ENCODE measurements at regions not wholly inside any gene's neighbourhood (a gene's known extent, or its start where the extent isn't known, plus 50 kb on each side); places are given as distances from the start of the nearest gene placed in this dataset.

GRCh38 chr1:34450325-34450724 lies 273.6 kb downstream of the C1orf94 start:
- Histone ChIP-seq H3K9me3 (ENCODE audit: control insufficient read depth in 1 of 2, low read length in 2 of 2) (no peaks in the 10 kb centered on the region), H3K36me3 (ENCODE audit: control insufficient read depth in 1 of 2, insufficient read depth in 2 of 2, low read length in 2 of 2) (no peaks in the 10 kb centered on the region), H3K27me3 (ENCODE audit: low read depth, low read length) (no peaks in the 10 kb centered on the region), H3K4me1 (ENCODE audit: control insufficient read depth in 1 of 2, insufficient read depth in 2 of 2, low read length in 2 of 2) (no peaks in the 10 kb centered on the region), H3K27ac (ENCODE audit: low read length) (no peak overlapping the region), H3K4me3 (ENCODE audit: low read depth in 1 of 2, low read length in 2 of 2) (no peak overlapping the region)

- no peaks in the 10 kb centered on the region for H3K4me1 ChIP-seq (ENCODE audit: control insufficient read depth in 1 of 2, insufficient read depth in 2 of 2, low read length in 2 of 2)
- no peak overlapping the region for H3K27ac ChIP-seq (ENCODE audit: low read length)
- H3K36me3 ChIP-seq (ENCODE audit: control insufficient read depth in 1 of 2, insufficient read depth in 2 of 2, low read length in 2 of 2): no peaks in the 10 kb centered on the region
- H3K27me3 ChIP-seq (ENCODE audit: low read depth, low read length): no peaks in the 10 kb centered on the region
- H3K4me3 ChIP-seq (ENCODE audit: low read depth in 1 of 2, low read length in 2 of 2): no peak overlapping the region
- no peaks in the 10 kb centered on the region for H3K9me3 ChIP-seq (ENCODE audit: control insufficient read depth in 1 of 2, low read length in 2 of 2)
These were observed 275.7 kb downstream of the C1orf94 start for GRCh38 chr1:34452451-34452850.

GRCh38 chr1:34455121-34455520 lies 278.4 kb downstream of the C1orf94 start:
- no peaks in the 10 kb centered on the region for H3K4me1 ChIP-seq (ENCODE audit: control insufficient read depth in 1 of 2, insufficient read depth in 2 of 2, low read length in 2 of 2)
- no peaks in the 10 kb centered on the region for H3K36me3 ChIP-seq (ENCODE audit: control insufficient read depth in 1 of 2, insufficient read depth in 2 of 2, low read length in 2 of 2)
- H3K4me3 ChIP-seq (ENCODE audit: low read depth in 1 of 2, low read length in 2 of 2): no peak overlapping the region
- H3K27me3 ChIP-seq (ENCODE audit: low read depth, low read length): no peaks in the 10 kb centered on the region
- H3K27ac ChIP-seq (ENCODE audit: low read length): no peak overlapping the region
- no peaks in the 10 kb centered on the region for H3K9me3 ChIP-seq (ENCODE audit: control insufficient read depth in 1 of 2, low read length in 2 of 2)

GRCh38 chr1:34460193-34460592 lies 283.5 kb downstream of the C1orf94 start:
- no peak overlapping the region for H3K4me3 ChIP-seq (ENCODE audit: low read depth in 1 of 2, low read length in 2 of 2)
- no peaks in the 10 kb centered on the region for H3K36me3 ChIP-seq (ENCODE audit: control insufficient read depth in 1 of 2, insufficient read depth in 2 of 2, low read length in 2 of 2)
- H3K9me3 ChIP-seq (ENCODE audit: control insufficient read depth in 1 of 2, low read length in 2 of 2): no peaks in the 10 kb centered on the region
- H3K4me1 ChIP-seq (ENCODE audit: control insufficient read depth in 1 of 2, insufficient read depth in 2 of 2, low read length in 2 of 2): no peaks in the 10 kb centered on the region
- no peak overlapping the region for H3K27ac ChIP-seq (ENCODE audit: low read length)
- no peaks in the 10 kb centered on the region for H3K27me3 ChIP-seq (ENCODE audit: low read depth, low read length)

GRCh38 chr1:34470401-34470800 lies 284.4 kb upstream of the GJB5 start:
- no peaks in the 10 kb centered on the region for H3K9me3 ChIP-seq (ENCODE audit: control insufficient read depth in 1 of 2, low read length in 2 of 2)
- no peaks in the 10 kb centered on the region for H3K36me3 ChIP-seq (ENCODE audit: control insufficient read depth in 1 of 2, insufficient read depth in 2 of 2, low read length in 2 of 2)
- no peak overlapping the region for H3K27ac ChIP-seq (ENCODE audit: low read length)
- no peak overlapping the region for H3K4me3 ChIP-seq (ENCODE audit: low read depth in 1 of 2, low read length in 2 of 2)
- H3K27me3 ChIP-seq (ENCODE audit: low read depth, low read length): peaks cover 5% of the 10 kb centered on the region
- no peaks in the 10 kb centered on the region for H3K4me1 ChIP-seq (ENCODE audit: control insufficient read depth in 1 of 2, insufficient read depth in 2 of 2, low read length in 2 of 2)

GRCh38 chr1:34474566-34474965 lies 280.3 kb upstream of the GJB5 start:
- Histone ChIP-seq H3K27ac (ENCODE audit: low read length) (no peak overlapping the region), H3K4me3 (ENCODE audit: low read depth in 1 of 2, low read length in 2 of 2) (no peak overlapping the region), H3K36me3 (ENCODE audit: control insufficient read depth in 1 of 2, insufficient read depth in 2 of 2, low read length in 2 of 2) (no peaks in the 10 kb centered on the region), H3K9me3 (ENCODE audit: control insufficient read depth in 1 of 2, low read length in 2 of 2) (no peaks in the 10 kb centered on the region), H3K4me1 (ENCODE audit: control insufficient read depth in 1 of 2, insufficient read depth in 2 of 2, low read length in 2 of 2) (no peaks in the 10 kb centered on the region), H3K27me3 (ENCODE audit: low read depth, low read length) (peaks cover 5% of the 10 kb centered on the region)

- Histone ChIP-seq H3K4me1 (ENCODE audit: control insufficient read depth in 1 of 2, insufficient read depth in 2 of 2, low read length in 2 of 2) (no peaks in the 10 kb centered on the region), H3K36me3 (ENCODE audit: control insufficient read depth in 1 of 2, insufficient read depth in 2 of 2, low read length in 2 of 2) (no peaks in the 10 kb centered on the region), H3K27me3 (ENCODE audit: low read depth, low read length) (peaks cover 5% of the 10 kb centered on the region), H3K9me3 (ENCODE audit: control insufficient read depth in 1 of 2, low read length in 2 of 2) (no peaks in the 10 kb centered on the region), H3K27ac (ENCODE audit: low read length) (no peak overlapping the region), H3K4me3 (ENCODE audit: low read depth in 1 of 2, low read length in 2 of 2) (no peak overlapping the region)
These were observed 278.5 kb upstream of the GJB5 start for GRCh38 chr1:34476371-34476770.

- Histone ChIP-seq H3K27ac (ENCODE audit: low read length) (no peak overlapping the region), H3K4me3 (ENCODE audit: low read depth in 1 of 2, low read length in 2 of 2) (no peak overlapping the region), H3K36me3 (ENCODE audit: control insufficient read depth in 1 of 2, insufficient read depth in 2 of 2, low read length in 2 of 2) (no peaks in the 10 kb centered on the region), H3K4me1 (ENCODE audit: control insufficient read depth in 1 of 2, insufficient read depth in 2 of 2, low read length in 2 of 2) (no peaks in the 10 kb centered on the region), H3K9me3 (ENCODE audit: control insufficient read depth in 1 of 2, low read length in 2 of 2) (no peaks in the 10 kb centered on the region), H3K27me3 (ENCODE audit: low read depth, low read length) (no peaks in the 10 kb centered on the region)
These were observed 277.2 kb upstream of the GJB5 start for GRCh38 chr1:34477632-34478141.

- no peaks in the 10 kb centered on the region for H3K4me1 ChIP-seq (ENCODE audit: control insufficient read depth in 1 of 2, insufficient read depth in 2 of 2, low read length in 2 of 2)
- no peaks in the 10 kb centered on the region for H3K9me3 ChIP-seq (ENCODE audit: control insufficient read depth in 1 of 2, low read length in 2 of 2)
- no peaks in the 10 kb centered on the region for H3K27me3 ChIP-seq (ENCODE audit: low read depth, low read length)
These were observed 276.3 kb upstream of the GJB5 start for GRCh38 chr1:34478515-34479076.

GRCh38 chr1:34479731-34480130 lies 275.1 kb upstream of the GJB5 start:
- no peaks in the 10 kb centered on the region for H3K36me3 ChIP-seq (ENCODE audit: control insufficient read depth in 1 of 2, insufficient read depth in 2 of 2, low read length in 2 of 2)
- H3K4me1 ChIP-seq (ENCODE audit: control insufficient read depth in 1 of 2, insufficient read depth in 2 of 2, low read length in 2 of 2): no peaks in the 10 kb centered on the region
- no peak overlapping the region for H3K4me3 ChIP-seq (ENCODE audit: low read depth in 1 of 2, low read length in 2 of 2)
- H3K9me3 ChIP-seq (ENCODE audit: control insufficient read depth in 1 of 2, low read length in 2 of 2): no peaks in the 10 kb centered on the region
- H3K27me3 ChIP-seq (ENCODE audit: low read depth, low read length): no peaks in the 10 kb centered on the region
- H3K27ac ChIP-seq (ENCODE audit: low read length): no peak overlapping the region

More at GRCh38 chr1:34478515-34479076, 276.3 kb upstream of the GJB5 start:
- Histone ChIP-seq H3K27ac (ENCODE audit: low read length) (no peak overlapping the region), H3K4me3 (ENCODE audit: low read depth in 1 of 2, low read length in 2 of 2) (no peak overlapping the region), H3K36me3 (ENCODE audit: control insufficient read depth in 1 of 2, insufficient read depth in 2 of 2, low read length in 2 of 2) (no peaks in the 10 kb centered on the region)

- Histone ChIP-seq H3K36me3 (ENCODE audit: control insufficient read depth in 1 of 2, insufficient read depth in 2 of 2, low read length in 2 of 2) (no peaks in the 10 kb centered on the region), H3K27me3 (ENCODE audit: low read depth, low read length) (no peaks in the 10 kb centered on the region), H3K4me1 (ENCODE audit: control insufficient read depth in 1 of 2, insufficient read depth in 2 of 2, low read length in 2 of 2) (no peaks in the 10 kb centered on the region), H3K9me3 (ENCODE audit: control insufficient read depth in 1 of 2, low read length in 2 of 2) (peaks cover 0 to 13% of the 10 kb centered on the region in 2 donors), H3K4me3 (ENCODE audit: low read depth in 1 of 2, low read length in 2 of 2) (no peak overlapping the region), H3K27ac (ENCODE audit: low read length) (no peak overlapping the region)
These were observed 266.7 kb upstream of the GJB5 start for GRCh38 chr1:34488080-34488708.

GRCh38 chr1:34500451-34500850 lies 254.4 kb upstream of the GJB5 start:
- H3K4me3 ChIP-seq (ENCODE audit: low read depth in 1 of 2, low read length in 2 of 2): no peak overlapping the region
- H3K27me3 ChIP-seq (ENCODE audit: low read depth, low read length): no peaks in the 10 kb centered on the region
- H3K9me3 ChIP-seq (ENCODE audit: control insufficient read depth in 1 of 2, low read length in 2 of 2): no peaks in the 10 kb centered on the region
- H3K36me3 ChIP-seq (ENCODE audit: control insufficient read depth in 1 of 2, insufficient read depth in 2 of 2, low read length in 2 of 2): no peaks in the 10 kb centered on the region
- H3K27ac ChIP-seq (ENCODE audit: low read length): no peak overlapping the region
- H3K4me1 ChIP-seq (ENCODE audit: control insufficient read depth in 1 of 2, insufficient read depth in 2 of 2, low read length in 2 of 2): no peaks in the 10 kb centered on the region
